ENCODE measurements at regions not wholly inside any gene's neighbourhood (a gene's known extent, or its start where the extent isn't known, plus 50 kb on each side); places are given as distances from the start of the nearest gene placed in this dataset.
A peak's percentile ranks its signal among the peaks of the same experiment; 100 is the strongest.

DNA sequence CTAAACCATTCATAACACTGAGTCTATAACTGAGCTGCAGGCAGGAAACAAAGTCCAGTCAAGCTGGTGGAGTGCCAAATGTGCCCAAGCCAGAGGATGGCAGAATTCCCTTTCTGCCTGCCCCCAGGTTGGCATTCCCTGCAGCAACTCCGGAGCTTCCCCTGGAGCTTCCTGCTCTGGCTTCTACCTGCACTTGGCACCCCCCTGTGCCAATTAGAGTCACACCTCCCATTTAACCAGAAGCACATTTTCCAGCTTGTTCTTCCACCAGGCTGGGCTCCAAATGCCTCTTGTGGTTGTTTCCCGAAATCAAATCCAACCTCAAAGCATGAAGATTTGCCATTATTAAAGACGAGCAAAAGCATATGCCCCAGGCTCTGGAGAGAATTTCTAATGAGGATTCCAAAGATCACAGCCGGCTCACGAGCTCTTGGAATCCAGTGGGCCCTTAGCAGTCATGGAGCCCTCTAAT, 294.5 kb downstream of the RRAGC start:
- Mint-ChIP-seq H3K9me3 (no peaks in the 10 kb centered on the region), H3K36me3 (peaks cover 0 to 2% (median 0%) of the 10 kb centered on the region in 5 donors), H3K4me1 (peaks cover 30 to 57% (median 46%) of the 10 kb centered on the region in 7 donors), H3K27me3 (peaks cover 23 to 58% (median 36%) of the 10 kb centered on the region in 5 donors), H3K4me3 (peak overlapping the region in 1 of 10 donors; percentile 9), H3K27ac (no peak overlapping the region)
- no peak overlapping the region for H3K27ac ChIP-seq (ENCODE audit: low read depth, low read length)
- ChIA-PET POLR2A (no interaction called here), CTCF (no interaction called here)
- H3K4me1 ChIP-seq (ENCODE audit: control insufficient read depth in 2 of 2, insufficient read depth in 2 of 2, low read length in 2 of 2): peaks cover 18 to 32% of the 10 kb centered on the region in 2 donors
- DNase-seq (no peak), ATAC-seq (no peak)
- peaks cover 0 to 8% of the 10 kb centered on the region in 2 donors for H3K27me3 ChIP-seq (ENCODE audit: control insufficient read depth in 2 of 2, insufficient read depth in 2 of 2, low read length in 2 of 2)
- no peaks in the 10 kb centered on the region for H3K36me3 ChIP-seq (ENCODE audit: control insufficient read depth in 2 of 3, insufficient read depth in 3 of 3, low read length in 3 of 3)
- H3K4me3 ChIP-seq (ENCODE audit: low read length): no peak overlapping the region
- intact Hi-C loops (cut with micrococcal nuclease): no loop called here
- H3K9me3 ChIP-seq (ENCODE audit: control insufficient read depth in 2 of 3, low read length in 3 of 3): no peaks in the 10 kb centered on the region

DNA sequence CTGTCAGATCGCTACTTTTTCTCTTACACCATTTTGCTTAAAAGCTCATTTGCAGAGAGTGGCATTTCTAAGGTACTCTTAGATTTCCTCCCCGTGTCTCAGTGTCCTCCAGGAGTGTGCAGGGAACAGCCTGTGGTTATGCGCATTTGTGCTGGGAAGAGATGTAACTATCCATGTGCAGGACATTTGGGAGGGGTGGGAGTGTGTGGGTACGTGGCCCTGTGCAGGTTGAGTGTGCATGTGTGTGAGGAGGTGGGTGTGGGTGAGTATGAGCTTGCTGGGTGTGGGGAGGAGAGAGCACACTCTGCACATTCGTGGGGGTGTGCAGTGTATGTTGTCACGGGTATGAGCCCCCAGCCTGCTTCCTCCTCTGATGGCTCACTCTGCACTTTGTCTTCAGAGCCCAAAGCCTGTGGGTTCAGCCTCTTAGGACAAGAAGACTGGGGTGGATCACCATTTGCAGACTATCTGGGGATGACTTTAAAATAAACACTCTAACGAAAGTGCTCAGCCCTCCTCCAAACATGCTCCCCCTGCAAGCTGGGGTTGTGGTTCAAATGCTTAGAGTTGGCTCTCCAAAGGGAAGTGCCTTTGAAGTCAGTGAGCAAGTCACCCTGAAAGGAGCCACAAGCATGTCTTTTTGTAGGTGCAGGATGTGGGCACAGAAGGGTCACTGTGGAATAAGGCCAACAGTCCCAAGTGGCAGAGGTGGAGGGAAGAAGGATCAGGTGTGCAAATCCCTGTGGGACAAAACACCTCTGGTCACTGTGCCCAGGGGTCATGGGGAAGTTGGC, 295.4 kb downstream of the RRAGC start:
- H3K27ac ChIP-seq (ENCODE audit: low read depth, low read length): no peak overlapping the region
- no peaks in the 10 kb centered on the region for H3K36me3 ChIP-seq (ENCODE audit: control insufficient read depth in 2 of 3, insufficient read depth in 3 of 3, low read length in 3 of 3)
- ChIA-PET CTCF (no interaction called here), POLR2A (no interaction called here)
- Mint-ChIP-seq H3K4me1 (peaks cover 34 to 58% (median 51%) of the 10 kb centered on the region in 7 donors), H3K27ac (peak overlapping the region in 3 of 9 donors; percentile 39 to 72 (median 56)), H3K9me3 (peaks cover 0 to 3% (median 0%) of the 10 kb centered on the region in 11 donors), H3K36me3 (peaks cover 0 to 2% (median 0%) of the 10 kb centered on the region in 5 donors), H3K27me3 (peaks cover 20 to 51% (median 34%) of the 10 kb centered on the region in 5 donors), H3K4me3 (peak overlapping the region in 8 of 10 donors; percentile 24 to 76 (median 43))
- ATAC-seq (no peak), DNase-seq (no peak)
- peaks cover 23 to 38% of the 10 kb centered on the region in 2 donors for H3K4me1 ChIP-seq (ENCODE audit: control insufficient read depth in 2 of 2, insufficient read depth in 2 of 2, low read length in 2 of 2)
- intact Hi-C loops (cut with micrococcal nuclease): no loop called here
- H3K27me3 ChIP-seq (ENCODE audit: control insufficient read depth in 2 of 2, insufficient read depth in 2 of 2, low read length in 2 of 2): peaks cover 0 to 8% of the 10 kb centered on the region in 2 donors
- H3K4me3 ChIP-seq (ENCODE audit: low read length): no peak overlapping the region
- H3K9me3 ChIP-seq (ENCODE audit: control insufficient read depth in 2 of 3, low read length in 3 of 3): no peaks in the 10 kb centered on the region

DNA sequence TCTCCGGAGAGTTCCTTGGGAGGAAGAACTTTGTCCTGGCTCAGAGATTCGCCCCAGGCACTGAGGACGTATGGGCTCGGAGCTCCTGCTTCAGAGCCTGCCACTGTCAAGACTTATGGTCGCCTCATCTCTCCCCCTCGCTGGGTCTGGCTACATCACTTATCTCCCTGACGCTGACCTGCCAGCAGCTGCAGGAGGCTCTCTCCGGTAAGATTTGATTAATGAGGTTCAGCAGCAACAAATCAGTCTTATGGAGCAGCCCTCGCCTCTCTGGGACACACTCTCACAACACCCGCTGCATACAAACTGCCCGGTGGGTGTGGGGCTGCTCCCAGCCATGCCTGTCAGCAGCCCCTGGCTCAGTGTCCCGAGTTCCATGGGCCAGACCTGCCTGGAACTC, 297.8 kb downstream of the RRAGC start:
- no peaks in the 10 kb centered on the region for H3K9me3 ChIP-seq (ENCODE audit: control insufficient read depth in 2 of 3, low read length in 3 of 3)
- Mint-ChIP-seq H3K4me1 (peaks cover 40 to 74% (median 70%) of the 10 kb centered on the region in 7 donors), H3K9me3 (peaks cover 0 to 3% (median 0%) of the 10 kb centered on the region in 11 donors), H3K36me3 (peaks cover 0 to 2% (median 0%) of the 10 kb centered on the region in 5 donors), H3K4me3 (peak overlapping the region in 7 of 10 donors; percentile 12 to 78 (median 55)), H3K27me3 (peaks cover 15 to 47% (median 30%) of the 10 kb centered on the region in 5 donors), H3K27ac (peak overlapping the region in 6 of 9 donors; percentile 48 to 80 (median 52))
- no peak for DNase-seq
- ChIA-PET POLR2A (no interaction called here), CTCF (no interaction called here)
- intact Hi-C loops (cut with micrococcal nuclease): no loop called here
- no peaks in the 10 kb centered on the region for H3K36me3 ChIP-seq (ENCODE audit: control insufficient read depth in 2 of 3, insufficient read depth in 3 of 3, low read length in 3 of 3)
- no peak overlapping the region for H3K4me3 ChIP-seq (ENCODE audit: low read length)
- ATAC-seq: no peak
- H3K4me1 ChIP-seq (ENCODE audit: control insufficient read depth in 2 of 2, insufficient read depth in 2 of 2, low read length in 2 of 2): peaks cover 27 to 46% of the 10 kb centered on the region in 2 donors
- peaks cover 0 to 8% of the 10 kb centered on the region in 2 donors for H3K27me3 ChIP-seq (ENCODE audit: control insufficient read depth in 2 of 2, insufficient read depth in 2 of 2, low read length in 2 of 2)
- no peak overlapping the region for H3K27ac ChIP-seq (ENCODE audit: low read depth, low read length)

DNA sequence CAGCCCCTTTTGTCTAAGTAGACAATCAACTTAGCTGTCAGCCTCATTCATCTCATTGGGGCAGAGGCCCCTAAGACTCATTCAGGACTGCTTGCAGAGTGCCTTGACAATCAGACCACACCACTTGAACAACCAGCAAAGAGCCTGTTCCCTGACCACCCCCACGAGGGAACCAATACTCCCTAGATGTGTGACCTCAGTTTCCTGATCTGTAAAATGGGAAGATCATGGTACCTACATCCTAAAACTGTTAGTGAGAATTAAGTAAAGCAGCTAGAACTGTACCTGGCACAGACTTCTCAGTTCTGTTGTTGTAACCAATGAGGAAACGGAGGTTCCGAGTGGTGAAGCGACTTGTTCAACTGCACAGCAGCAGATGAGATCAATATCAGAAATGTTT, 298.5 kb downstream of the RRAGC start:
- peak overlapping the region in 9 of 10 donors; percentile 12 to 79 (median 66) for H3K4me3 Mint-ChIP-seq
- POLR2A ChIA-PET: no interaction called here

DNA sequence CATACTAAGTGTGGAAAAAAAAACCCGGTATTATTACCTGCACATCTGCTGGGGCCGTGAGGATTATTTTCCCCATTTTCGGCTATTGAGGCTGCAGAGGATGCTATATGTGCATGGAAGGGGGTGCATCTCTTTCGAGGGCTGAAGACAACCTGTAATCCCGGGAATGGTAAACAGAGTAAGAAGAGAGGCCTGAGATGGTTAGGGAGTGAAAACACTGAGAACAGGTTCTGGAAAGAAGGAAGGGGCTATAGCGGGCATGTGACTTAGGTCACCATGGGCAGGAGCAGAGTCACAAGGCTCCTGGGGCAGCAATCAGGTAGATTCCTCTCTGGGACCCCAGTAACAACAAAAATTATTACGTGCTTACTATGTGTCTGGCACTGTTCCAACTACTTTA, 299.1 kb downstream of the RRAGC start:
- Mint-ChIP-seq H3K36me3 (peaks cover 0 to 2% (median 0%) of the 10 kb centered on the region in 5 donors), H3K27me3 (peaks cover 15 to 47% (median 28%) of the 10 kb centered on the region in 5 donors), H3K9me3 (peaks cover 0 to 3% (median 0%) of the 10 kb centered on the region in 11 donors), H3K4me1 (peaks cover 40 to 79% (median 70%) of the 10 kb centered on the region in 7 donors), H3K4me3 (peak overlapping the region; percentile 33 to 87 (median 76)), H3K27ac (peak overlapping the region in 7 of 9 donors; percentile 36 to 96 (median 93))
- peaks cover 0 to 8% of the 10 kb centered on the region in 2 donors for H3K27me3 ChIP-seq (ENCODE audit: control insufficient read depth in 2 of 2, insufficient read depth in 2 of 2, low read length in 2 of 2)
- intact Hi-C loops (cut with micrococcal nuclease): no loop called here
- POLR2A ChIA-PET: interaction anchor here (0.8 kb wide), 1 partner anchor 15 kb away, joined by 3 read pairs; no protein-coding TSS in a partner anchor
- no peaks in the 10 kb centered on the region for H3K36me3 ChIP-seq (ENCODE audit: control insufficient read depth in 2 of 3, insufficient read depth in 3 of 3, low read length in 3 of 3)
- peak overlapping the region; percentile 63 for H3K4me3 ChIP-seq (ENCODE audit: low read length)
- CTCF ChIA-PET: no interaction called here
- H3K9me3 ChIP-seq (ENCODE audit: control insufficient read depth in 2 of 3, low read length in 3 of 3): no peaks in the 10 kb centered on the region
- H3K27ac ChIP-seq (ENCODE audit: low read depth, low read length): no peak overlapping the region
- peaks cover 27 to 46% of the 10 kb centered on the region in 2 donors for H3K4me1 ChIP-seq (ENCODE audit: control insufficient read depth in 2 of 2, insufficient read depth in 2 of 2, low read length in 2 of 2)
- DNase-seq: no peak
- no peak for ATAC-seq

More for the DNA sequence above, 298.5 kb downstream of the RRAGC start:
- H3K4me1 Mint-ChIP-seq: peaks cover 40 to 79% (median 71%) of the 10 kb centered on the region in 7 donors
- no peaks in the 10 kb centered on the region for H3K36me3 ChIP-seq (ENCODE audit: control insufficient read depth in 2 of 3, insufficient read depth in 3 of 3, low read length in 3 of 3)
- peak overlapping the region in 7 of 9 donors; percentile 28 to 94 (median 52) for H3K27ac Mint-ChIP-seq
- H3K36me3 Mint-ChIP-seq: peaks cover 0 to 2% (median 0%) of the 10 kb centered on the region in 5 donors
- peaks cover 15 to 47% (median 30%) of the 10 kb centered on the region in 5 donors for H3K27me3 Mint-ChIP-seq
- CTCF ChIA-PET: no interaction called here
- no peaks in the 10 kb centered on the region for H3K9me3 ChIP-seq (ENCODE audit: control insufficient read depth in 2 of 3, low read length in 3 of 3)
- no peak overlapping the region for H3K27ac ChIP-seq (ENCODE audit: low read depth, low read length)
- peaks cover 27 to 46% of the 10 kb centered on the region in 2 donors for H3K4me1 ChIP-seq (ENCODE audit: control insufficient read depth in 2 of 2, insufficient read depth in 2 of 2, low read length in 2 of 2)
- DNase-seq (no peak), ATAC-seq (no peak)
- no peak overlapping the region for H3K4me3 ChIP-seq (ENCODE audit: low read length)
- peaks cover 0 to 3% (median 0%) of the 10 kb centered on the region in 11 donors for H3K9me3 Mint-ChIP-seq
- intact Hi-C loops (cut with micrococcal nuclease): no loop called here
- H3K27me3 ChIP-seq (ENCODE audit: control insufficient read depth in 2 of 2, insufficient read depth in 2 of 2, low read length in 2 of 2): peaks cover 0 to 8% of the 10 kb centered on the region in 2 donors

DNA sequence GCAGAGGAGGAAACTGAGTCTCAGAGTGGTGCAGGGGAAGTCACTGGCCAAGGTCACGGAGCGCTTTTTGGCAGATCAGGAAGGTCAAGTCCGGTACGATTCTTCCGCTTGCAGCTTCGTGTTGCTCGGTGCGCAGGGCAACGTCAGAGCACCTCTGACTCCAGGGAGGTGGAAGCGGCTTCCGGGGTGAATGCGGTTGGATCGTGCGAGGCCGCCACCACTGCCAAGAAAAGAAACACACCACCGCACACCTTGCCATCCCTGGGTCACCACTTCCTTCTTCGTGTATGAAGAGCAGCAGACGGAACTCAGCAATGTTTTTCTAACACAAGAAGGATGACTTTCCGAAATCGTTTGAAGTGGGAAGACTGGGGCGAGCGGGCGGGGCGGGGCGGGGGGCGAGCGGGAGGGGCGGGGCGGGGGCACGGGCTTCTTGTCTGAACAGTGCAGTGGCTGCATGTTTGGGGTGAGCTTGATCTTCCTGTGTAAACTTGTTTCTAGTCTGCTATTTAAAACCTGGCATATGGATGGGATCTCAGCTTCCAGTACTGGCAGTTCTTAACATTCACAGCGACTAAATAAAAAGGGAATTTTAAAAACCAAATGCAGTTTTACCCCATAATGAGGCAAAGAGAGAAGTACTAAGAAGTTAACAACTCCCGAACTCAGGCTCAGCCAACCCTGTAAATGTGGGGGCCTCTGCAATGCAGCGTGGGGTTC, 300.0 kb downstream of the RRAGC start:
- peaks cover 27 to 46% of the 10 kb centered on the region in 2 donors for H3K4me1 ChIP-seq (ENCODE audit: control insufficient read depth in 2 of 2, insufficient read depth in 2 of 2, low read length in 2 of 2)
- DNase-seq (peak; percentile 60 to 97 (median 95)), ATAC-seq (peak; percentile 95)
- H3K4me1 Mint-ChIP-seq: peaks cover 40 to 79% (median 67%) of the 10 kb centered on the region in 7 donors
- H3K27ac ChIP-seq (ENCODE audit: low read depth, low read length): peak overlapping the region; percentile 34
- peaks cover 0 to 8% of the 10 kb centered on the region in 2 donors for H3K27me3 ChIP-seq (ENCODE audit: control insufficient read depth in 2 of 2, insufficient read depth in 2 of 2, low read length in 2 of 2)
- peak overlapping the region; percentile 74 to 87 (median 78) for H3K4me3 Mint-ChIP-seq
- H3K9me3 Mint-ChIP-seq: peaks cover 0 to 3% (median 0%) of the 10 kb centered on the region in 11 donors
- no peaks in the 10 kb centered on the region for H3K9me3 ChIP-seq (ENCODE audit: control insufficient read depth in 2 of 3, low read length in 3 of 3)
- intact Hi-C loops (cut with micrococcal nuclease): loop anchor here (1.0 kb wide), 2 partner anchors 28 to 32 kb away; no protein-coding TSS in a partner anchor
- H3K27me3 Mint-ChIP-seq: peaks cover 15 to 50% (median 25%) of the 10 kb centered on the region in 5 donors
- H3K4me3 ChIP-seq (ENCODE audit: low read length): peak overlapping the region; percentile 63
- ChIA-PET POLR2A (interaction anchor here (1.0 to 1.4 kb wide), 2 partner anchors 13 to 28 kb away, joined by 3 to 4 read pairs; no protein-coding TSS in a partner anchor), CTCF (interaction anchor here (1.1 kb wide), 2 partner anchors 18 to 70 kb away, joined by 3 read pairs; no protein-coding TSS in a partner anchor)
- no peaks in the 10 kb centered on the region for H3K36me3 ChIP-seq (ENCODE audit: control insufficient read depth in 2 of 3, insufficient read depth in 3 of 3, low read length in 3 of 3)
- H3K36me3 Mint-ChIP-seq: peaks cover 0 to 2% (median 0%) of the 10 kb centered on the region in 5 donors
- peak overlapping the region; percentile 53 to 96 (median 93) for H3K27ac Mint-ChIP-seq
